Suprapubic skin (tissue), 4 donors: ENCODE measurements at regions not wholly inside any gene's neighbourhood (a gene's known extent, or its start where the extent isn't known, plus 50 kb on each side); places are given as distances from the start of the nearest gene placed in this dataset.

Source experiments
- DNase-seq, 2 donors: peaks; one replicate each; pipeline ENCODE4 v3.0.0-alpha.2; 2019; ENCODE audit warnings: low spot score in 2 of 2
- H3K27ac ChIP-seq: fragments of 200-600 bp; sonication (generic); one replicate; pipeline ENCODE4 v1.5.1; 2019
- H3K27me3 ChIP-seq: fragments of 200-600 bp; sonication (generic); one replicate; pipeline ENCODE4 v1.5.1; 2019
- H3K36me3 ChIP-seq: fragments of 200-600 bp; sonication (generic); one replicate; pipeline ENCODE4 v1.5.1; 2019
- H3K4me1 ChIP-seq: fragments of 200-600 bp; sonication (generic); one replicate; pipeline ENCODE4 v1.5.1; 2019
- H3K4me3 ChIP-seq: fragments of 200-600 bp; sonication (generic); one replicate; pipeline ENCODE4 v1.5.1; 2019; ENCODE audit warnings: mild to moderate bottlenecking
- H3K9me3 ChIP-seq: fragments of 200-600 bp; sonication (generic); one replicate; pipeline ENCODE4 v1.5.1; 2019
- CTCF ChIP-seq, 2 donors: fragments of 200-600 bp in 1 of 2; fragments of 450-650 bp in 1 of 2; sonication (generic) in 1 of 2; IDR thresholded peaks; one replicate each; pipeline ENCODE4 v1.5.1; 2016 to 2019; ENCODE audit warnings: antibody characterized with exemption in 2 of 2, mild to moderate bottlenecking in 1 of 2, moderate library complexity in 1 of 2
- EP300 ChIP-seq: sonication (generic); formaldehyde crosslinking; IDR thresholded peaks from one replicate; pipeline ENCODE4 v1.6.1; 2017; ENCODE audit warnings: antibody characterized with exemption
- POLR2A ChIP-seq, 2 donors: fragments of 450-650 bp; IDR thresholded peaks; one replicate each; pipeline ENCODE4 v1.6.1; 2017; ENCODE audit warnings: antibody characterized with exemption in 2 of 2, mild to moderate bottlenecking in 2 of 2, moderate library complexity in 2 of 2
- POLR2AphosphoS5 ChIP-seq, 3 donors: sonication (generic); formaldehyde crosslinking; IDR thresholded peaks; one replicate each; pipeline ENCODE4 v1.6.1; 2017; ENCODE audit warnings: antibody characterized with exemption in 3 of 3
- WGBS: methylation state at CpG from one replicate; pipeline ENCODE4 v1.1.5; 2018; 5-methylcytosine and 5-hydroxymethylcytosine counted together

DNA sequence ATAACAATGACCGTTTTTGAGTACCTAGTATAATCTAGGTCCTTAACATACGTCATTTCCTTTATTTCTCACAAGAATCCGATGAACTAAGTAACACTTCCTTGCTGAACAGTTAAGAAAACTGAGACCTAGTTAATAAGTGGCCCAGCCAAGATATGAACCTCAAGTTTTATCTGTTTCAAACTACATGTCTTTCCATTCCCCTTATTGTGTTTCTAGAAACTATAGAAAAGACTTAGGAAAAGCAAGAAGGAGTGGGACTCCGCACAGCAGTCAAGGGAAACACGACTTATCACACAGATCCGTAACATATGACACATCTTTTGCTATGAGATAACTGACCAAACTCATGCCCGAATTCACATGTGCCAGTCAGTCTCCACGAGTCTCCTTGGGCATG is 221.2 kb upstream of the ADAMTS9 start:
- no peaks in the 10 kb centered on the region for H3K36me3 ChIP-seq
- H3K27me3 ChIP-seq, result no peaks in the 10 kb centered on the region
- no peak for DNase-seq
- TF ChIP-seq EP300, result no peak
- no peak for TF ChIP-seq POLR2A (IDR thresholded peaks at IDR 0.05)
- TF ChIP-seq CTCF (IDR thresholded peaks at IDR 0.05), result no peak
- TF ChIP-seq POLR2AphosphoS5 (IDR thresholded peaks at IDR 0.05), result no peak
- no peaks in the 10 kb centered on the region for H3K4me1 ChIP-seq
- H3K4me3 ChIP-seq, result no peak overlapping the region
- 89% methylated on average over 8 of the region's 8 CpGs for WGBS
- no peak overlapping the region for H3K27ac ChIP-seq
- no peaks in the 10 kb centered on the region for H3K9me3 ChIP-seq

DNA sequence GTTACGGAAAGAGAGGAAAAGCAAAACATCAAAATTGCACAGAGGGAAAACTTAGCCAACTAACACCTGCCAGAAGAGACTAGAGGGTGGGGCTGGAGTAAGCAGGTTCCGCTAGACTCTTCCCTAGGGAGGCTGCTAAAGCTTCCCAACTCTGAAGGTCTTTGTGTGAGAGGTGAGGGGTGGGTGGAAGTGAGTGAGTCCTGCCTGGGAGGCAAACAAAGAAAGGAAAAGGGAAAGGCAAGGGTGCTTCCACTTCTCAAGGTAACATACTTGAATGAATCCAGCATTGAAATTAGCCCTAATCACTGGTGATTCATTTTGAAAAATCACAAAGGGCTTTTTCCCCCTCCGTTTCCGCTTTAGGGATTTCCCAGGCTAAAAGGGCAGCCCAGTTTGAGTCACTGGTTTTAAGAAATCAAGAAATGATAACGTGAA is 220.5 kb upstream of the ADAMTS9 start:
- Histone ChIP-seq H3K27me3 (no peaks in the 10 kb centered on the region), H3K27ac (no peak overlapping the region), H3K36me3 (no peaks in the 10 kb centered on the region), H3K9me3 (no peaks in the 10 kb centered on the region), H3K4me1 (peaks cover 5% of the 10 kb centered on the region), H3K4me3 (no peak overlapping the region)
- WGBS, result 38% methylated on average over 5 of the region's 5 CpGs
- TF ChIP-seq EP300, result no peak
- no peak for DNase-seq

DNA sequence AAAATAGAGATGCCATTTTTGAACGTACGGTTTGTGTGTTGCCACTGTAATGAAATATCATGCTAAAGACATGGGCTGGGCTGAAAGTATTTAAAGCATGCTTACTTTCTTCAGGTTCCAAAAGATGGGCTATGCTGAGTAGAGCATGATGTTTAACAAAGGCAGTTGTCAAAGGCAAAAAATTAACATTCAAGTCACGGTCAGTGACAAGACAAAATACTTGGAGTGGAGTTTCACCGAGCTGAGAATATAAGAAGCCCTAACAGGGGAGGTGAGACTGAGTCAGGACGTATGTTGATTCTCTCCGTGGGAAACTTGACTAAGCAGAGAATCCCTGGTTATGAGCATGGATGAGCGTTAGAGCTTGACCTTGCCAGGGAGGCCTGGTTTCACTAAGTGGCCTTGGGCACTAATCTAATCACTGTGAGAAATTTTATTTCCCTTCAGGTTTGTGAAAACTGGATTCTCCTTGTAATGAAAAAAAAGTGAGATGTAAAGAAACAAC is 218.2 kb upstream of the ADAMTS9 start:
- Histone ChIP-seq H3K4me1 (peaks cover 26% of the 10 kb centered on the region), H3K27ac (no peak overlapping the region), H3K36me3 (no peaks in the 10 kb centered on the region), H3K9me3 (no peaks in the 10 kb centered on the region), H3K27me3 (no peaks in the 10 kb centered on the region), H3K4me3 (no peak overlapping the region)
- no peak for TF ChIP-seq POLR2AphosphoS5 (IDR thresholded peaks at IDR 0.05)
- no peak for TF ChIP-seq POLR2A (IDR thresholded peaks at IDR 0.05)
- no peak for TF ChIP-seq EP300
- TF ChIP-seq CTCF (IDR thresholded peaks at IDR 0.05), result no peak
- 91% methylated on average over 7 of the region's 7 CpGs for WGBS
- DNase-seq, result no peak

DNA sequence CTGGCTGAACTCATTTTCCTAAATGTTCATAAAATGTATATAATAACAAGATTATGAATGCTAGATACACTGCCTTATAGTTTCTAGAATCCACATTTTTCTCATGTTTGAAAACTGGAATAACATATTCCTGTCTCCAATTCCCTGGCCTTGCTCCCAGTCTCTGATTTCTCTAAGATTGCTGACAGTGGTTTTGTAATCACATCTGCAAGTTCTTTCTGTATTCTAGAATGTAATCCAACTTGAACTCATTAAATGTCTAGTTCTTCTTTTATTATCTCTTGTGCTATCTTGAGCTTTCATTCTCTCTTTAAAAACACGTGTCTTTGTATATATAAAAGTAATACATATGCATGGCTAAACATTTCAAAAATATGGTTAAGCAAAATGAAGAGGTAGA is 215.2 kb upstream of the ADAMTS9 start:
- 22% methylated on average over 1 of the region's 1 CpG for WGBS
- Histone ChIP-seq H3K4me1 (peaks cover 34% of the 10 kb centered on the region), H3K4me3 (no peak overlapping the region)

DNA sequence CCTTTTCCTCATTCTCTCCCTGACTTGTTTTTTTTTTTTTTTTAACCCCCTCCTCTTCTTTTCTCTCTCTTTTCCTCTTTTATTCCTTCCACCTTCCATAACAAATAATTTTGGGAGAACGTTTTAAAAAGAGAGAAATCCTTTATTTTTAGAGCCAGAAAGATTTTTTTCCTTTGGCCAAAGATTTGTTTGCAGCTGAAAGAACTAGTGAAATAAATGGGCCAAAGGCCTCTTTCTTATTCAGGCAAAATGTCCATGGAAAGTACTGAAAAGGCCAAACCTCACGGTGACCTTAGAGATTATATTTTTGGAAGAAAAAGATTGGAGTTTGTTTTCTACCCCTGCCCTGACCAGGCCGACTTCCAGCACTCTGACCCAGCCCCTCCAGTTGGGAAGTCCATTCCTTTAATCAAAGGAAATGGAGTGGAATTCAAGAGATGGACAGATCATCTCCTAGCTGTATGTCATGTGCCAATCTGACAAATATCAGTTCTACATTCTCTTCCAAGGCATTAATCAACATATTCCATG is 214.3 kb upstream of the ADAMTS9 start:
- Histone ChIP-seq H3K27me3 (no peaks in the 10 kb centered on the region), H3K36me3 (no peaks in the 10 kb centered on the region), H3K27ac (no peak overlapping the region), H3K4me1 (peaks cover 34% of the 10 kb centered on the region), H3K9me3 (no peaks in the 10 kb centered on the region), H3K4me3 (no peak overlapping the region)
- DNase-seq, result no peak
- 65% methylated on average over 3 of the region's 3 CpGs for WGBS
- no peak for TF ChIP-seq POLR2AphosphoS5 (IDR thresholded peaks at IDR 0.05)
- TF ChIP-seq EP300, result no peak
- no peak for TF ChIP-seq CTCF (IDR thresholded peaks at IDR 0.05)
- TF ChIP-seq POLR2A (IDR thresholded peaks at IDR 0.05), result no peak

More for the DNA sequence above, 215.2 kb upstream of the ADAMTS9 start:
- TF ChIP-seq POLR2A (IDR thresholded peaks at IDR 0.05) (no peak), POLR2AphosphoS5 (IDR thresholded peaks at IDR 0.05) (no peak), EP300 (no peak), CTCF (IDR thresholded peaks at IDR 0.05) (no peak)
- no peaks in the 10 kb centered on the region for H3K27me3 ChIP-seq
- no peak for DNase-seq
- H3K27ac ChIP-seq, result no peak overlapping the region
- H3K36me3 ChIP-seq, result no peaks in the 10 kb centered on the region
- H3K9me3 ChIP-seq, result no peaks in the 10 kb centered on the region

DNA sequence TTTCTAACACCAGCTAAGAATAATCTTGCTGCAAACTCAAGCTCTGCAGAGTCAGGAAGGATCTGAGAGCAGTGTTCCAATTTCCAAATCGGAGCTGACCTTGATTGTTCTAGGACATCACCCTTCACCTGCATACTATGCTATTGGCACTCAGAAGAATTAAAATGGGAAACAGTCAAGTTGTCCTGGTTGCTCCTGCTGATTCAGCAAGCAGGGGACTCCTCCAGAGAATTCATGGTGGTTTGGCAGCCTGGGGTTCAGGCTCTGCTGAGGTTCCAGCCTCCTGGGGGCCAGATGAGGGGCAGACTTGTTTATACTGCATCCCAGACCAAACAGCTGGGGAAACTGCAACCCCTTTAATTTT is 213.7 kb upstream of the ADAMTS9 start:
- DNase-seq, result no peak
- H3K27ac ChIP-seq, result no peak overlapping the region
- H3K27me3 ChIP-seq, result no peaks in the 10 kb centered on the region
- no peak for TF ChIP-seq POLR2A (IDR thresholded peaks at IDR 0.05)
- no peak for TF ChIP-seq POLR2AphosphoS5 (IDR thresholded peaks at IDR 0.05)
- TF ChIP-seq CTCF (IDR thresholded peaks at IDR 0.05), result no peak
- TF ChIP-seq EP300, result no peak
- 21% methylated on average over 1 of the region's 1 CpG for WGBS
- no peaks in the 10 kb centered on the region for H3K36me3 ChIP-seq
- H3K4me3 ChIP-seq, result no peak overlapping the region
- no peaks in the 10 kb centered on the region for H3K9me3 ChIP-seq
- H3K4me1 ChIP-seq, result peaks cover 34% of the 10 kb centered on the region
